Neural crest cell (in vitro differentiated cells): ENCODE measurements at regions not wholly inside any gene's neighbourhood (a gene's known extent, or its start where the extent isn't known, plus 50 kb on each side); places are given as distances from the start of the nearest gene placed in this dataset.

Source experiments
- DNase-seq: peaks from one replicate; pipeline ENCODE4 v3.0.0; 2021; ENCODE audit warnings: low read depth, mixed read lengths, low spot score
- H3K27ac Mint-ChIP-seq: one replicate; pipeline ENCODE4 v1.8.0; 2021; ENCODE audit warnings: mild to moderate bottlenecking, mixed read lengths; ENCODE audit not compliant: unreplicated experiment
- H3K27me3 Mint-ChIP-seq: 2 replicates; pipeline ENCODE4 v1.8.0; 2021; ENCODE audit warnings: low read depth, mild to moderate bottlenecking, mixed read lengths
- H3K36me3 Mint-ChIP-seq: 2 replicates; pipeline ENCODE4 v1.8.0; 2021; ENCODE audit warnings: low read depth, mild to moderate bottlenecking, mixed read lengths
- H3K4me1 Mint-ChIP-seq: 2 replicates; pipeline ENCODE4 v1.8.0; 2021; ENCODE audit warnings: mixed read lengths
- H3K4me3 Mint-ChIP-seq: one replicate; pipeline ENCODE4 v1.8.0; 2021; ENCODE audit warnings: mild to moderate bottlenecking, mixed read lengths
- H3K9me3 Mint-ChIP-seq: 2 replicates; pipeline ENCODE4 v1.8.0; 2021; ENCODE audit warnings: mixed read lengths
- TF ChIP-seq, protein P1 (sequence below): fragments of 200-600 bp; sonication (generic); conservative IDR thresholded peaks from 2 replicates; pipeline ENCODE4 v1.5.0; 2021; ENCODE audit warnings: antibody characterized with exemption, mild to moderate bottlenecking

DNA sequence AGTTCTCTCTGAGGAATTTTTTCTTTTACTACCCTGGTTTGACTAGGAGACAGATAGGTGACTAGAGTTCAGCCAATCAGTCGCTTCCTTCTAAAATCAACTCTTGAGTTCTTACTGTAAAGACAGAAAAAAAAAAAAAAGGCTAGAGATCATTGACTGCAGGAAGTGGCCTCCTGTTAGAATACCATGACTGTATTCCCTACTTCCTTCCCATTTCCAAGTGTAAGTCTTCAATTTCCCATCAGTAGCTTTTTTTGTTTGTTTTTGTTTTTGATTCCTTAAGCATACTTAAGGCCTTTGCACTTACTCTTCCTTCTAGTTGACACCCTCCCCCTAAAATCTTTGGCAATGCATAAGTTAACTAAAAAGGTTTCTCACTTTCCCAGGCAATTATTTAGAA lies 154.3 kb downstream of the HMHB1 start:
- no peaks in the 10 kb centered on the region for H3K36me3 Mint-ChIP-seq
- H3K4me3 Mint-ChIP-seq = no peak overlapping the region
- TF ChIP-seq, protein P1, sequence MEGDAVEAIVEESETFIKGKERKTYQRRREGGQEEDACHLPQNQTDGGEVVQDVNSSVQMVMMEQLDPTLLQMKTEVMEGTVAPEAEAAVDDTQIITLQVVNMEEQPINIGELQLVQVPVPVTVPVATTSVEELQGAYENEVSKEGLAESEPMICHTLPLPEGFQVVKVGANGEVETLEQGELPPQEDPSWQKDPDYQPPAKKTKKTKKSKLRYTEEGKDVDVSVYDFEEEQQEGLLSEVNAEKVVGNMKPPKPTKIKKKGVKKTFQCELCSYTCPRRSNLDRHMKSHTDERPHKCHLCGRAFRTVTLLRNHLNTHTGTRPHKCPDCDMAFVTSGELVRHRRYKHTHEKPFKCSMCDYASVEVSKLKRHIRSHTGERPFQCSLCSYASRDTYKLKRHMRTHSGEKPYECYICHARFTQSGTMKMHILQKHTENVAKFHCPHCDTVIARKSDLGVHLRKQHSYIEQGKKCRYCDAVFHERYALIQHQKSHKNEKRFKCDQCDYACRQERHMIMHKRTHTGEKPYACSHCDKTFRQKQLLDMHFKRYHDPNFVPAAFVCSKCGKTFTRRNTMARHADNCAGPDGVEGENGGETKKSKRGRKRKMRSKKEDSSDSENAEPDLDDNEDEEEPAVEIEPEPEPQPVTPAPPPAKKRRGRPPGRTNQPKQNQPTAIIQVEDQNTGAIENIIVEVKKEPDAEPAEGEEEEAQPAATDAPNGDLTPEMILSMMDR = no peak
- DNase-seq = no peak
- H3K9me3 Mint-ChIP-seq = peaks cover 3% of the 10 kb centered on the region
- peaks cover 4% of the 10 kb centered on the region for H3K27me3 Mint-ChIP-seq
- no peaks in the 10 kb centered on the region for H3K4me1 Mint-ChIP-seq
- no peak overlapping the region for H3K27ac Mint-ChIP-seq

GRCh38 chr5:143968071-143968878 lies 156.3 kb downstream of the HMHB1 start:
- Mint-ChIP-seq H3K9me3 (no peaks in the 10 kb centered on the region), H3K36me3 (no peaks in the 10 kb centered on the region), H3K27ac (no peak overlapping the region), H3K4me1 (no peaks in the 10 kb centered on the region), H3K27me3 (peaks cover 13% of the 10 kb centered on the region), H3K4me3 (no peak overlapping the region)
- TF ChIP-seq, protein P1 = peak; percentile 66
- no peak for DNase-seq

DNA sequence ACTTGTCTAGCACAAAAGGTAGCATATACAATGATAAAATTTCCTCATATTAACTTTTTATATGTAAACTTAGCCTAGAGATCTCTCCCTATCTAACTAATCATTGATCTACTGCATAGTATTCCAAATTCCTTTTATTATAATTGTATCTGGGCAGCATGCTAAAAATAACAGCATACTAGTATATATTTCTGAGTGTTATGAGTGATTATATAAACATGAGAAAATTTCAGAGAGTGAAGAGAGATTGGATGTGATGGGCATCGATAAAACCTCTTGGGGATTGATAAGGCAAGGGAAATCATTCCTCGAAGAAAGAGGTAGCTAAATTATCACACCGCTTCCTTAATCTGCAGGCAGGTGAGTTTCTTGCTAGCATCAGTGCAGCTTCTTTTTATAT lies 158.2 kb downstream of the HMHB1 start:
- Mint-ChIP-seq H3K36me3 (no peaks in the 10 kb centered on the region), H3K27ac (no peak overlapping the region), H3K9me3 (no peaks in the 10 kb centered on the region), H3K27me3 (peaks cover 13% of the 10 kb centered on the region), H3K4me1 (no peaks in the 10 kb centered on the region), H3K4me3 (no peak overlapping the region)
- TF ChIP-seq, protein P1 = no peak
- DNase-seq = no peak

GRCh38 chr5:143972068-143972467 lies 160.1 kb downstream of the HMHB1 start:
- H3K36me3 Mint-ChIP-seq = no peaks in the 10 kb centered on the region
- H3K9me3 Mint-ChIP-seq = no peaks in the 10 kb centered on the region
- TF ChIP-seq, protein P1 = no peak
- H3K27ac Mint-ChIP-seq = no peak overlapping the region
- no peak overlapping the region for H3K4me3 Mint-ChIP-seq
- no peak for DNase-seq
- H3K4me1 Mint-ChIP-seq = no peaks in the 10 kb centered on the region
- peaks cover 13% of the 10 kb centered on the region for H3K27me3 Mint-ChIP-seq

DNA sequence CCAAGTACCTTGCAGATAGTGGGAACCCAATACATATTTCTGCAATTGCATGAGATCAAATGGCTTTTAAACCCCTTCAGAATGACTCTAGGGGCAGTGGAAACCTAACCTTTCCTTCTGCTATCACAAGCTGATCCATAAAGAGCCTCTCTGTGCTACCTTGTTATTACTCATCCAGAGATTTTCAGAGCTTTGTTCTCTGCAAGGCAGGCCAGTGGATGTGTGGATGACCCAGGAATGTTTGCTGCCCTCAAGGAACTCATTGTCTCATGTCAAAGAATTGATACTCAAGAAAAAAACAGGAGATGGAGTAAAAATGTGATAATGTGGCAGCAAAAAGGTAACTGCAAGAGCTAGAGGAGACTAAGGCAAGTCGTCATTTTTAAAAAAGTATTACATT lies 164.1 kb downstream of the HMHB1 start:
- Mint-ChIP-seq H3K36me3 (no peaks in the 10 kb centered on the region), H3K4me3 (no peak overlapping the region), H3K4me1 (no peaks in the 10 kb centered on the region), H3K27me3 (peaks cover 10% of the 10 kb centered on the region), H3K9me3 (no peaks in the 10 kb centered on the region), H3K27ac (no peak overlapping the region)
- no peak for DNase-seq
- TF ChIP-seq, protein P1 = no peak
